NCI-H2196 (cell line): ENCODE measurements at regions not wholly inside any gene's neighbourhood (a gene's known extent, or its start where the extent isn't known, plus 50 kb on each side); places are given as distances from the start of the nearest gene placed in this dataset.

Experiments
- DNase-seq: peaks from one replicate; lab custom pipeline; 2025; ENCODE audit not compliant: unreplicated experiment; lab: John Stamatoyannopoulos, UW

DNA sequence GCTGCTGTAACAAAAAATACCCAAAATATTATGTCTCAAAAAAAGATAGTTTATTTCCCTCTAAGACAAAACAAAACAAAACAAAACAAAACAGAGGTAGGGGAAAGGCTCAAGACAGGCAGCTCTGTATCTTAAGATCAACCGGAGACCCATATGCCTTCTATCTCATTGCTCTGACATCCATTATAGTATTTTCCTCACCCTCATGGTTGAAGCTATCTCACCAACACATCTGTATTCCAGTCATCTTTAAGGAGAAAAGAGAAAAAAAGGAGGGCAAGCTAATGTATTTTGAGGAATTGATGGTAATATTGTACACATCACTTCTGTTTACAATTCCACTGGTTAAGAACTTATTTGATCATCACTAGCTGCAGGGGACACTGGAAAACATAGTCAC is 239.7 kb downstream of the ICOS start:
- DNase-seq: no peak

DNA sequence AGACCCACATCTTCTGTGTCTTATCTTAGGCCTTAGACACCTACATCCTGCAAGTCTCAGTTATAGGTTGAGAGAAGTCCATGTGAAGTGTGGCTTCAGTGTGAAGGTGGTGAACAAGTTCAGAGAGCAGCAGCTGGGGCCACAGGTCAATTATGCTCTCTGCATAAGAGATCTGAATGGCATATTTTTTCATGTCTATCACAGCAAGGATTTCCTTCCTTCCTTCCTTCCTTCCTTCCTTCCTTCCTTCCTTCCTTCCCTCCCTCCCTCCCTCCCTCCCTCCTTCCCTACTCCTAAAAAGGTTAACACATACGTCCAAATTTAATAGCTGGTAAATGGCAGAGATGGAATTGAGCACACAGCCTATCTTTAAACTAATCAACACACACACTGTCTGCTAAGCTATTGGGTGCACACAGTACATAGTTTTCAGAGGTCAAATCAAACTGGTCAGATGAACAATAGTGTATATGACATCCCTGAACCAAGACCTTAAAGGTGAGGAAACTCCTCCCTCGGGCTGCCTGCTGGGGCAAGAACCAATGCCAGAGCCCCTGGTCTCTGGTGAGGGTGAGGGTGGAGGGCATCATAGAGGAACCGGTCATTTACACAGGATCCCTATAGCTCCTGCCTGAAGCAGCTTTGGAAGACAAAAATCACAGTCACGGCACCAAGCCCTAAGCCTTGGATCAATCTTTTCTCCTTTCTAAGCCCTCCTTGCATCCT is 240.9 kb downstream of the ICOS start:
- DNase-seq: no peak

DNA sequence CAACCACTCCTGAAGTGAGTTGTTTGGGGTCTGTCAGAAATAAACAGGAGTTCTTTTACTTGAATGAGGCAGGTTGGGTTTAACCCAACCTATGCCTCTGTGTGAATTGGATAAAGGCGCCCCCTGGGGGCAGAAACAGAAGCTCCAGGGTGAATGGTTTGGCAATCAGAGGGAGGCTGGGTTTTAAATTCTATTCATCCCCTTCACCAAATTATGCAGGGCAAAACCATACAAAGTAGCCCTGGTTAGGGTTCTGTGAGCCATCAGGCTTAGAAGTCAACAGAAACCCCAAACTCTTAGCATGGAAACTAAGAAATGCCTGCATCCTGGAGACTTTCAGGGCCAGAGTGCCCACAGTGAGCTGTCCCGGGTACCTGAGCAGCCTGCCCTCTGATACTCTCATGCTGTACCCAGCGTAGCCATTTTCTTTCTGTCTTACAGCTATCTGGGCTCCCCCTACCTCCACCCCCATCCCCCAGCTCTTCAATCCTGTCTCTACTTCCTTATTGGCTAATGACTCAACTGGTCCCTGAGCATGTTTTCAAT is 241.5 kb downstream of the ICOS start:
- no peak for DNase-seq

DNA sequence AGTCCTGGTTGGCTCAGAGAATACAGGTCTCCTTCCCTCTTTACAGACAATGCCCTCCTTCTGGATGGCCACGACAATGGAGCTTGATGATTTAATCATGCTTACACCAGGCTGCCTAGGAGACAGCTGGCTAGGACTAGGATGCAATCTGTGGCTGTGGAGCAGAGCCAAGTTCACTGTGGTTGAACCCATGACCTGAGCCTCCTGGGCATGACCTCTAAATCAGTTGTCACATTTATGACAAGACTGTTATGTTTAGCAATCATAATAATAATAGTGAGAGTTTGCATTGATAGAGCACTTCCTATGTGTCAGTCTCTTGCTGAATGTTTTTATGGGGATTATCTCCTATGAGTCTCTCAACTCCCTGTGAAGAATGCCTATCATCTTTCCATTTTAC is 244.1 kb downstream of the ICOS start:
- no peak for DNase-seq

DNA sequence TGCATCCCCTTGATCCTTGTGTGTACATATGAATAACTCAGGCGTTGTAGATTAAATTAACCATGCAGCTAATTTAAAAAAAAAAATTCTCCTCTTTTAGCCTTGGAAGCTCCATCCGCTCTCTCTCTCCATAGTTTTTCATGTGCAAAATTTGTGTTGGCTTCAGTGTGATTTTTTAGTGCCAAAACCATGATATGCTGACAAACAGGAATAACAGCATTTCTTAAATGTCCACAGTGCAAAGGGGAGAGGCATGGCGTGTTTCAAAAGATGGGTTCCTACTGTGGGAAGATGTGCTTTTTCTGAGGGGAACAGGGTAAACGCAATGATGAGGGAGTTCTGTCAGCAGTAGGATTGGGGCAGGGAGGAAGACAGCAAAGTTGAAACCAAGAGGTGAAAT is 247.0 kb downstream of the ICOS start:
- no peak for DNase-seq

DNA sequence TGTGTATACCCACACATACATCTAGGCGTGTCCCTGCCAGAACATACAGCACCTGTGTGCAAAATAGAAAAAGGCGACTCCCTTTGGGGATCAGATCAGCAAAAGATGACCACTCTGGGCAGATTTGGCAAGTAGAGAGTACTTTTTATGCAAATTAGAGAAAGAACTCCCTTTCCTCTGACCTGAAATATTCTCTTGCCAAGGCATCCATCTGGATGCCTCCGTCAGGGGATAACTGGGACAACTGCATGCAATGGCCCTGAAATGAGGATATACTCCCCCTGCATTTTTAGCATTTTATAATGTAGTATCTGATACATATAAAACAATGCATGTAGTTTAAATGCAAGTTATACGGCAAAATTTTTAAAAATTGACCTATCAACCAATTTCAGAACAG is 247.7 kb downstream of the ICOS start:
- no peak for DNase-seq

DNA sequence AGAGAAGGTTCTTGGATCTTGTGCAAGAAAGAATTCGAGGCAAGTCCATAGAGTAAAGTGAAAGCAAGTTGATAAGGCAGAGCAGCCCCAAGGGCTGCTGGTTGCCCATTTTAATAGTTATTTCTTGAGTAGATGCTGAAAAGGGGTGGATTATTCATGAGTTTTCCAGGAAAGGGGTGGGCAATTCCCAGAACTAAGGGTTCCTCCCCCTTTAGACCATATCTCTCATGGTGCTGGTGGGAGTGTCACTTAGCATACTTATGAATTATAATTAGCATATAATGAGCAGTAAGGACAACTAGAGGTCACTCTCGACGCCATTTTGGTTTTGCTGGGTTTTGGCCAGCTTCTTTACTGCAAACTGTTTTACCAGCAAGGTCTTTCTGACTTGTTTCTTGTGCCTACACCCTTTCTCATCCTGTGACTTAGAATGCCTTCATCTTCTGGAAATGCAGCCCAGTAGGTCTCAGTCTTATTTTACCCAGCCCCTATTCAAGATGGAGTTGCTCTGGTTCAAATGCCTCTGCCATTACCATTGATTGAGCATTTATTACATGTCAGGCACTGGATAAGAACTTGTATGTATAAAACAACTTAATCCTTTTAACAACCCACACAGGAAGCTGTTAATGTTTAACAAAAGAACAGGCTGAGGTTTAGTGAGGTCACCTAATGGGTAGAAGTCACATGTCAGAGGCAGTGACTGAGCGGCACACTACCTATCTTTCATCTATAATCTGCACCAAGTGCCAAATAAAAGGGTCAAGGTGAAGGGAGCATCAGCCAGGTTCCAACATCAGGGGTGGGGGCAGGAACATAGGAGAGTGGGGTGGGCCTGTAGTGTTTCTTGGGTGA is 250.9 kb downstream of the ICOS start:
- no peak for DNase-seq

DNA sequence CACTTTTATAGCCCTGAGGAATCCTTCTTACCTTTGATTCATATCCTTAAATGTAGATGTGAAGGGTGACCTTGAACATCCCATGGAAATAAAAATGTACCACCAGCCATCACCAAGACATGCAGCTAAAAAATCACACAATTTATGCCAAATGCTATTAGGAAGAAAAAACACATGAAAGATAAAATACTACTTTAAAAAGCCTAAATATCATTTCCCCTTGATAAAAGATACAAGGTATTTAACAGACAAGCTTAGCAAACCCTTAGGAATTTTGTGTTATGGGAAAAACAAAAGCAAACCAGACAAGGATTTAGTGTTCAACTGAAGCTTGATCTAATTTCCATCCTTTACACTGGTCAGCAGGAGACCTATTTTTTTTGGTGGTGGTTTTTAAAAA is 255.0 kb downstream of the ICOS start:
- DNase-seq: no peak

DNA sequence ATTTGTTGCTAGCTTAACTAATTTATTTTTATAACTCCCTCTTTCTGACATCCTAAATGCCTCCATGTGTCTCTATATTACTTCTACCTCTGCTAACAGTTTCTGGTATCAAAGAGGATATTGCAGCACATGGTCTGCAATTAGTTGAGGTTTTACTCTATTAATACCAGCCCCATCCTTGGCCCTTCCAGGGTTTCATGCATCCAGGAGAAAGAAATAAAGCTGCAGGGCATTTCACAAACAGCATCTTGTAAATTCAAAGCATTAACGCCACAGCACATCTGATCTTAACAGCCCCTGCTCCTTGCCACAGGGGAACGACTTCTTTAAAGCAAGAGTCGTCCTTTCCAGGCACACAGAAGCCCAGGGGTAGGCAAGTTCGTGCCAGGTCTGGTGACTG is 258.9 kb downstream of the ICOS start:
- no peak for DNase-seq

DNA sequence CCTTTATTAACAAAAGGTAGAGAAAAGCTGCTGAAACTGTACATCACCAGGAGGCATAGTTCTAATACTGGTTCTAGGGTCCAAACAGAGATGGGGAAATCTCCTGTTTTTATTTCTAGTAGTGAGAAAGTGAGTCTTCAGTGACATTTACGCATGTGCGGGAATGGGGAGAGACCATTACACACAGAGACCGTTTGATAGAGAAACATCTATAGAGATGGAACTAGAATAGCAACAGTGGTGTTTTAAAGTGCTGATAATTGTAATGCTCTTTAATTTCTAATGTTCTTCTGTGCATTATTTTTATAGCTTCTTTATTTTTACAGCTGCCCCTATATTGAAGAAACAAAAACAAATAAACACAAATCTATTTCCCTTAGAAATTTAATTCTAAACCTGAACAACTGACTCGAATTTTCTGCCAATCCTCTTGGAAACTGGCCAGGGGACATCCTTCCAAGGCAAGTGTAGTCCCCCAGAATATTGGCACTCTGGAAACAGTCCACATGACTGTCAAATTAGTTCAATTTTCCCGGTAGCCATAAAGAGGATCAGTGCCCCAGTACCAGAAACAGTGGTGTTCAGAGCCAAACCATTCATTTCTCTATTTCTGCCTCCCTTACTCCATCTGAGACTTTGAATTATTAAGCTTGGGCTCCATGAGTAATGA is 260.9 kb downstream of the ICOS start:
- DNase-seq: no peak

DNA sequence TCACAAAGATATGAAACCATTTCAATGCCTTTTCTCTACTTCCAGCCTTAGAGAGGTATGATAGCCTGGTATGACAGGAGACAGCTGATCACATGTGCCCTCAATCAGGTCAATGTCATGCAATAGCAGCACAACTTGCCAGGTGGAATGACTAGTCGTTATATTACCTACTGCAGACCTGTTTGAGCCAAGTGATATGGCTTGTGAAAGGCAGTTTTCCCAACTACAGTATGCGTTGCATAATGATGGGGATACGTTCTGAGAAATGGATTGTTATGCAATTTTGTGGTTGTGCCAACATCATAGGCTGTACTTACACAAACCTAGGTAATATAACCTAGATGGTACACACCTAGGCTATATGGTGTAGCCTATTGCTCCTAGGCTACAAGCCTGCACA is 262.8 kb downstream of the ICOS start:
- no peak for DNase-seq

DNA sequence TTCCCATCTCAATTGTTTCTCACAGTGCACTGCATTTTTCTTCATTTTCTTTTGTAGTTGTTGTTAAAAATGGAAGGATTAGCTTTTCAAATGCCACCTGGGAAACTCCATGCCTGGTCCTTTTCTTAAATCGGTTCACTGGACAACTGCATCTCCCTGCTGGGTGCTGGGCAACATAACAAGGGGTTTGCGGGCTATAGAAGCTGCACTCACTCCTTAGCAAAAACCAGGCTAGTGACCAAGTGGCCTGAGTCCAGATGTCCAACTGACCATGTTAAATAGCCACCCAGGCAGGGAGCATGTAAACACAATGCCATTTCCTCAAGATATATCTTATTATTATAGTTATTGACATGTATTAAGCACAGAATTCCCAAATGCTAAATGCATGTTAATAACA is 264.9 kb downstream of the ICOS start:
- no peak for DNase-seq

DNA sequence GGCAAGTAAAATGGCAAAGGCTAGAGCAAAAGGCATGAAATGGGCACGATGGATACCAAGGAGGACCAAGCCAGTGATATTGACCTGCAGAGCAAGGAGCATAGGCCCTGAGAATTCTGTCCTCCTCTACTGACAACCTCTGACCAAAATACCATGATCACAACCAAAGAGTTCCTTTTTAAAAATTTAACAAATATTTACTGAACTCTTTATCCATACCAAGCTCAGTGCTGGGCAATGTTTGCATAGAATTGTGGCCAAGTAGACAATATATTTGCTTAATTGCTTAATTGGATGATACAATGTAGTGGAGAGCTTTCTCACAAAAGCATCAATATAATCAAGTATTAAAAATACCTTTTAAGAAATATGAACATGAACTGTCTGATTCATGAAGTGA is 265.7 kb downstream of the ICOS start:
- no peak for DNase-seq

DNA sequence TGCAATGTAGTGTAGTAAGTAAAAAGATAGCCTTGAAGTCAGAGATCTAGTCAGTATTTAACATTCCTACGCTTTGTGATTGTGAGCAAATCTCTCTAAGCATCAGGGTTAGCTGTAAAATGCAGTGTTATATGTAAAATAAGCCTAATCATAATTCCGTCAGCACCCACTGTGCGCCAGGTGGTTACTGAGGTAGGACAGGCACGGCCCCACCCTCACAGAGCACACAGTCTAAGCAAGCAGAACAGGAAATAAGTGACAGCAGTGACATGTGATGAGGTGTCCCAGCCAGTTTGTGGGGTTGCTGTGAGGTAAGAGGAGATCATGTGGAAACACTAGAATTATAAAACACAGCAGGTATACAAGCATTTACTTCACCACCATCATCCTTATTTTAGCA is 267.1 kb downstream of the ICOS start:
- no peak for DNase-seq

DNA sequence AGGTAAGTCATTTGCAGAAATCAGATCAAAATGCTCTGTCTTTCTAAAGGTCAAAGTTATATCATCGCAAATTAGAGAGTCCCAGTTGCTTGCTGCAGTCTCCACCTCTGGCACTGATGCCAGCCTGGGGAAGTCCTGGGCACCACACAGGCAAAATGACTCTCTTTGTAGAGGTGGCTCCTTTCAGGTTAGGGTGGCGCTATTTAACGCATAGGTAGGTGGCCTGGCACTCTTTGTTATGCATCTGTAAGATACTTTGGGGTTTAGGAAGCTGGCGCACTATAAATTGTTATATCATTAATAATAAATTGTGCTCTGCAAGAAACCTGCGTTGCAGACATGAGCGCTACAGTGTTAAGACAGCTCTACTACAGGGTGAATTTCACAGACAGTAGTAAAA is 268.5 kb downstream of the ICOS start:
- no peak for DNase-seq

DNA sequence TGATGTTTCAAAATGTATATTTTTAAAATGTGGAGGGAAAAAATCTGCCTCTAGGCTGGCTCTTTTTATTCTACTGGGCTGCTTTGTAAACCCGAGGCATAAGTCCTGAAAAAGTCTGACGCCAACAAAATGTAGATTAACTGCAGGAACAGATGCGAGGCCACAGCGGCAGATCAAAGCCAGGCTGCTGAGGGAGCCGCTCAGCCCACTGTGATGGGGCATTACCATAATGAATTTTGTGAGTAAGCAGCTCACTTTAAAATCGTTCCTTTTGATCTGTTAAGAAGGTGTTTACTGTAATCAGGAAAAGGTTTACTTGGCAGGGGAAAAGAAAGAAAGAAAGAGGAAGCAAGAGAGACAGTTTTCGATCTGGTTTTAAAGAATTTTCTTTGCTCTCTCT is 269.0 kb downstream of the ICOS start:
- no peak for DNase-seq

DNA sequence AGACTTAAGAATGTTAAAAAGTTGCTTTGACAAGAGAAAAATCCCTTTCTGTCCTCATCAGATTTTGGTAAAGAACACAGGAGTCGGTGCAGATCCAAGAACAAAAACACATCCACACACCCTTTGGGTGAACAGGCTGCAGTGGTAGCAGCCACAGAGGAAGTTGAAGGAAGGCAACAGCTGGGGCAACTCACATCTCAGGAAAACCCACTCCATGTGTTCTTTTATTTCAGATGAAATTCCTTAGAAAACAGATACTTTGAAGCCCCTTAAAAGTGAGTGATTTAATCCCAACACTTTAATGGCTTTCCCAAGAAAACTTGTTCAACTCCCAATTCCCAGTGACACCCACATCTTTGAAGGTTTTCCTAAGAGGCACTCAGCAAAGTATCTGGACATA is 271.3 kb downstream of the ICOS start:
- DNase-seq: no peak

DNA sequence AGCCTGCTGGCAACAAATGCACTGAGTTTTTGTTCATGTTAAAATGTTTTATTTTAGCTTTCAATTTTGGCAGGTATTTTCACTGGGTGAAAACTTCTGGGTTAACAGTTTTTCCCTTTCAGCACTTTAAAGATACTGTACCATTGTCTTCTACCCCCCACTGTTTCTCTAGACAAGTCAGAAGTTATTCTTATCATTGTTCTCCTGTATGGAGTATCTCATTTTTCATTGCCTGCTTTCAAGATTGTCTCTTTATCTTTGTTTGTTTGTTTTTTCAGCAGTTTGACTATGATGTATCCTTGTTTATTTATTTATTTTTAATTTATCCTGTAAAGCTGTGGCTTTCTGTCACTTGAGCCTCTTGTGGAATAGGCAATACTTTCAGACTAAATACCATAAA is 277.0 kb downstream of the ICOS start:
- DNase-seq: no peak

DNA sequence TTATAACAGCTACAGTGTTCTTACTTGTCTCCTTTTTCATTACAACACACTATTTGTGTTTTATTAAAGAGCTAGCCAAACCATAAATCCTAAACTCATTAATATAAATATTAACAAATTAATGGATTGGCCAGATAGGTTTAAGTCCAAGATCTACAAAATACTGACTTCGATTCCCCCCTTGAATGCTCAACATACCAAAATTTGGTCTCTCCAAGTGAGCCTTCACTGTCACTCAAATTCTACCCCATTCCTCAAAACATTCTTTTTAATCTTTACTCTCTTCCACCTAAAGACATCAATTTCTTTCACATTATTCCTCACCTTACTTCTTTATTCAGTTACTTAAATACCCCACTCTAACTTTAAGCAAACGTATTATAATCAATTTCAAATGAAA is 281.5 kb downstream of the ICOS start:
- no peak for DNase-seq

DNA sequence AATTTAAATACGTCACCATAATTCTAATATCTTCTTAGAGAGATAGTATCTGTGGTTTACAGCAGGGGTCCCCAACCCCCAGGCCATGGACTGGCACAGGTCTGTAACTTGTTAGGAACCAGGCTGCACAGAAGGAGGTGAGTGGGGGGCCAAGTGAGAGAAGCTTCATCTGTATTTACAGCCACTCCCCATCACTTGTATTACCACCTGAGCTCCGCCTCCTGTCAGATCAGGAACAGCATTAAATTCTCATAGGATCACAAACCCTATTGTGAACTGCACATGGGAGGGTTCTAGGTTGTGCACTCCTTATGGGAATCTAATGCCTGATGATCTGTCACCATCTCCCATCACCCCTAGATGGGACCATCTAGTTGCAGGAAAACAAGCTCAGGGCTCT is 282.6 kb downstream of the ICOS start:
- no peak for DNase-seq

DNA sequence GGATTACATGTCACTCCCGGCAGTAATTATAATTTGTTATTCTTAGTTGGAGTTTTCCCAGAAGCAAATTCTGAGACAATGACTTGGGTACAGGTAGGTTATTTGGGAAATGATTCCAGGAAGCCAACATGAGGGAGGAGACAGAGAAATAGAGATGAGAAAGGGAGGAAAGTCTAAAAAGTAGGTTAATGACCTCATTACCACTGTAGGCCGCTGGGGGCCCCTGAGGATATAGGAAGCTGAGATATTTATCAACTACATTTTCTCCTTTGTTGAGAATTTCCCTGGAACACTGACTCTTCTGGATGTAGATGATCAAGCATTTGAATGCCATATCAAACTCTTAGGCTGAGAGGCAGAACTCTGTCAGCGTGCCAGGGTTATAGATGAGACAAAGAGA is 284.3 kb downstream of the ICOS start:
- no peak for DNase-seq

DNA sequence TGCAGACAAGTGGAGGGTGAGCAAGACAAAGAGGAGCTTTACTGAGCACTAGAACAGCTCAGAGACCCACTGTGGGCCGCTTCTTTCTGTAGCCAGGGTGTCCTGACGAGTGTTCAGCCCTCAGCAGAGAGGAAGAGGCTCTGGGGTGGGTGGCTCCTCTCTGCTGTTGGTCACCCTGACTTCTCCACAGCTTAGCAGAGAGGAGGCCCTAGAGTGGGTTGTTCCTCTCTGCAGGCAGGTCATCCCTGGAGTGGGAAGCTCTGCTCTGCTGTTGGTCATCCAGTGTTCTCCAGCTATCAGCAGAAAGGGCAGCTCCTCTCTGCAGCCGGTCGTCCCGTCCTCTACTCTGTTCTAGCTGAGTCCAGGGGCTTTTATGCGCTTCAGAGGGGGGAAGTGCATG is 286.5 kb downstream of the ICOS start:
- DNase-seq: no peak
